Upper lobe of left lung (tissue), 4 donors: ENCODE measurements at regions not wholly inside any gene's neighbourhood (a gene's known extent, or its start where the extent isn't known, plus 50 kb on each side); places are given as distances from the start of the nearest gene placed in this dataset.

ENCODE experiments used
- CTCF ChIP-seq, 6 experiments: fragments of 450-650 bp in 4 of 6; fragments of 200-600 bp in 2 of 6; sonication (generic) in 2 of 6; IDR thresholded peaks; one replicate each; pipeline ENCODE4 v1.5.1; 2016 to 2019; ENCODE audit warnings: antibody characterized with exemption in 6 of 6
- EP300 ChIP-seq, 4 donors: sonication (generic); formaldehyde crosslinking; IDR thresholded peaks; one replicate each; pipeline ENCODE4 v1.5.1; 2017; ENCODE audit warnings: antibody characterized with exemption in 4 of 4, control low read depth in 2 of 4
- POLR2A ChIP-seq, 4 donors: fragments of 450-650 bp; IDR thresholded peaks; one replicate each; pipeline ENCODE4 v1.5.1; 2016 to 2017; ENCODE audit warnings: antibody characterized with exemption in 4 of 4, mild to moderate bottlenecking in 2 of 4
- POLR2AphosphoS5 ChIP-seq, 2 donors: sonication (generic); formaldehyde crosslinking; IDR thresholded peaks; one replicate each; pipeline ENCODE4 v1.5.1; 2017; ENCODE audit warnings: antibody characterized with exemption in 2 of 2

GRCh38 chr6:130771741-130772140, 55.5 kb upstream of the SMLR1 start:
- TF ChIP-seq EP300 (IDR thresholded peaks at IDR 0.05) (no peak), CTCF (IDR thresholded peaks at IDR 0.05) (no peak), POLR2A (IDR thresholded peaks at IDR 0.05) (no peak), POLR2AphosphoS5 (IDR thresholded peaks at IDR 0.05) (no peak)
